ENCODE measurements at regions not wholly inside any gene's neighbourhood (a gene's known extent, or its start where the extent isn't known, plus 50 kb on each side); places are given as distances from the start of the nearest gene placed in this dataset.

DNA sequence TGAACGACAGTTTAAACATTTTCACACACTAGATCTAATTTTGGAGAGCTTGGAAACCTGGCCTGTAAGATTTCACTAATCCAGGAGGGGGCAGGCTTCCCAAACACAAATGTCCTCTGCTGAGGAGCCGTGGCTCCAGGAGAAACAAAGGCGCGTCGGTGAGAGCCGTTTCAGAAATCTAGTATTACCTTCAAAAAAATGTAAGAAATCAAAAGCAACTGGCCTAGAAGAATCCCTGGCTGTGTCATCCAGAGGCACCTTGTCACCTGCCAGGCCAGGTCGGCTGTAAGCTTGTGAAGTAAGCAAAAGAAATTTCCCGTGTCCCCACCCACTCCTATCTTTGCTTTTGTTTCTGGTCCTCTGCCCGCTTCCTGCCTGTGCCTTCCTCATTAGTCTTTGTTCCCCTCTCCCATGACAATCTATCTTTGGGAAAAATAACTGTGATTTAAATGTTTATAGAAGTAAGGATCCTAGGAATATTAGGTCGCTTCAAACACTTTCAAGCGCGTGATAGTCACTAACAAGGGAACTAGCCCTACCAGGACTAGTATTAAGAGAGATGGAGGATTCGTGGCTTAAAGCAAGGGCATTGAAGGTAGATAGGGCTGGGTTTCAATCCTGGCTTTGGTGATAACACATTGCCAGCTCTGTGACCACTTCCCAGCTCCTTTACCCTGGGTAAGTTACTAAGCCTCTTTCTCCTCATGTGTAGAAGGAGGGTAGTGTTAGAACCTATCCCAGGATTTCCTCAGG, 99.5 kb upstream of the STK39 start (continued):
- no peak for TF ChIP-seq ZNF165 (CRISPR knock-in tag; IDR thresholded peaks at IDR 0.05; ENCODE audit: borderline replicate concordance)
- peak; percentile 53; the same call in 1 of the 2 replicates for TF ChIP-seq SOX6 (IDR thresholded peaks at IDR 0.05)
- no peak for TF ChIP-seq NELFE (IDR thresholded peaks at IDR 0.05; ENCODE audit: insufficient read depth, insufficient read length)
- TF ChIP-seq, protein P1, sequence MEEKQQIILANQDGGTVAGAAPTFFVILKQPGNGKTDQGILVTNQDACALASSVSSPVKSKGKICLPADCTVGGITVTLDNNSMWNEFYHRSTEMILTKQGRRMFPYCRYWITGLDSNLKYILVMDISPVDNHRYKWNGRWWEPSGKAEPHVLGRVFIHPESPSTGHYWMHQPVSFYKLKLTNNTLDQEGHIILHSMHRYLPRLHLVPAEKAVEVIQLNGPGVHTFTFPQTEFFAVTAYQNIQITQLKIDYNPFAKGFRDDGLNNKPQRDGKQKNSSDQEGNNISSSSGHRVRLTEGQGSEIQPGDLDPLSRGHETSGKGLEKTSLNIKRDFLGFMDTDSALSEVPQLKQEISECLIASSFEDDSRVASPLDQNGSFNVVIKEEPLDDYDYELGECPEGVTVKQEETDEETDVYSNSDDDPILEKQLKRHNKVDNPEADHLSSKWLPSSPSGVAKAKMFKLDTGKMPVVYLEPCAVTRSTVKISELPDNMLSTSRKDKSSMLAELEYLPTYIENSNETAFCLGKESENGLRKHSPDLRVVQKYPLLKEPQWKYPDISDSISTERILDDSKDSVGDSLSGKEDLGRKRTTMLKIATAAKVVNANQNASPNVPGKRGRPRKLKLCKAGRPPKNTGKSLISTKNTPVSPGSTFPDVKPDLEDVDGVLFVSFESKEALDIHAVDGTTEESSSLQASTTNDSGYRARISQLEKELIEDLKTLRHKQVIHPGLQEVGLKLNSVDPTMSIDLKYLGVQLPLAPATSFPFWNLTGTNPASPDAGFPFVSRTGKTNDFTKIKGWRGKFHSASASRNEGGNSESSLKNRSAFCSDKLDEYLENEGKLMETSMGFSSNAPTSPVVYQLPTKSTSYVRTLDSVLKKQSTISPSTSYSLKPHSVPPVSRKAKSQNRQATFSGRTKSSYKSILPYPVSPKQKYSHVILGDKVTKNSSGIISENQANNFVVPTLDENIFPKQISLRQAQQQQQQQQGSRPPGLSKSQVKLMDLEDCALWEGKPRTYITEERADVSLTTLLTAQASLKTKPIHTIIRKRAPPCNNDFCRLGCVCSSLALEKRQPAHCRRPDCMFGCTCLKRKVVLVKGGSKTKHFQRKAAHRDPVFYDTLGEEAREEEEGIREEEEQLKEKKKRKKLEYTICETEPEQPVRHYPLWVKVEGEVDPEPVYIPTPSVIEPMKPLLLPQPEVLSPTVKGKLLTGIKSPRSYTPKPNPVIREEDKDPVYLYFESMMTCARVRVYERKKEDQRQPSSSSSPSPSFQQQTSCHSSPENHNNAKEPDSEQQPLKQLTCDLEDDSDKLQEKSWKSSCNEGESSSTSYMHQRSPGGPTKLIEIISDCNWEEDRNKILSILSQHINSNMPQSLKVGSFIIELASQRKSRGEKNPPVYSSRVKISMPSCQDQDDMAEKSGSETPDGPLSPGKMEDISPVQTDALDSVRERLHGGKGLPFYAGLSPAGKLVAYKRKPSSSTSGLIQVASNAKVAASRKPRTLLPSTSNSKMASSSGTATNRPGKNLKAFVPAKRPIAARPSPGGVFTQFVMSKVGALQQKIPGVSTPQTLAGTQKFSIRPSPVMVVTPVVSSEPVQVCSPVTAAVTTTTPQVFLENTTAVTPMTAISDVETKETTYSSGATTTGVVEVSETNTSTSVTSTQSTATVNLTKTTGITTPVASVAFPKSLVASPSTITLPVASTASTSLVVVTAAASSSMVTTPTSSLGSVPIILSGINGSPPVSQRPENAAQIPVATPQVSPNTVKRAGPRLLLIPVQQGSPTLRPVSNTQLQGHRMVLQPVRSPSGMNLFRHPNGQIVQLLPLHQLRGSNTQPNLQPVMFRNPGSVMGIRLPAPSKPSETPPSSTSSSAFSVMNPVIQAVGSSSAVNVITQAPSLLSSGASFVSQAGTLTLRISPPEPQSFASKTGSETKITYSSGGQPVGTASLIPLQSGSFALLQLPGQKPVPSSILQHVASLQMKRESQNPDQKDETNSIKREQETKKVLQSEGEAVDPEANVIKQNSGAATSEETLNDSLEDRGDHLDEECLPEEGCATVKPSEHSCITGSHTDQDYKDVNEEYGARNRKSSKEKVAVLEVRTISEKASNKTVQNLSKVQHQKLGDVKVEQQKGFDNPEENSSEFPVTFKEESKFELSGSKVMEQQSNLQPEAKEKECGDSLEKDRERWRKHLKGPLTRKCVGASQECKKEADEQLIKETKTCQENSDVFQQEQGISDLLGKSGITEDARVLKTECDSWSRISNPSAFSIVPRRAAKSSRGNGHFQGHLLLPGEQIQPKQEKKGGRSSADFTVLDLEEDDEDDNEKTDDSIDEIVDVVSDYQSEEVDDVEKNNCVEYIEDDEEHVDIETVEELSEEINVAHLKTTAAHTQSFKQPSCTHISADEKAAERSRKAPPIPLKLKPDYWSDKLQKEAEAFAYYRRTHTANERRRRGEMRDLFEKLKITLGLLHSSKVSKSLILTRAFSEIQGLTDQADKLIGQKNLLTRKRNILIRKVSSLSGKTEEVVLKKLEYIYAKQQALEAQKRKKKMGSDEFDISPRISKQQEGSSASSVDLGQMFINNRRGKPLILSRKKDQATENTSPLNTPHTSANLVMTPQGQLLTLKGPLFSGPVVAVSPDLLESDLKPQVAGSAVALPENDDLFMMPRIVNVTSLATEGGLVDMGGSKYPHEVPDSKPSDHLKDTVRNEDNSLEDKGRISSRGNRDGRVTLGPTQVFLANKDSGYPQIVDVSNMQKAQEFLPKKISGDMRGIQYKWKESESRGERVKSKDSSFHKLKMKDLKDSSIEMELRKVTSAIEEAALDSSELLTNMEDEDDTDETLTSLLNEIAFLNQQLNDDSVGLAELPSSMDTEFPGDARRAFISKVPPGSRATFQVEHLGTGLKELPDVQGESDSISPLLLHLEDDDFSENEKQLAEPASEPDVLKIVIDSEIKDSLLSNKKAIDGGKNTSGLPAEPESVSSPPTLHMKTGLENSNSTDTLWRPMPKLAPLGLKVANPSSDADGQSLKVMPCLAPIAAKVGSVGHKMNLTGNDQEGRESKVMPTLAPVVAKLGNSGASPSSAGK (IDR thresholded peaks at IDR 0.05): no peak
- TF ChIP-seq, protein P2, sequence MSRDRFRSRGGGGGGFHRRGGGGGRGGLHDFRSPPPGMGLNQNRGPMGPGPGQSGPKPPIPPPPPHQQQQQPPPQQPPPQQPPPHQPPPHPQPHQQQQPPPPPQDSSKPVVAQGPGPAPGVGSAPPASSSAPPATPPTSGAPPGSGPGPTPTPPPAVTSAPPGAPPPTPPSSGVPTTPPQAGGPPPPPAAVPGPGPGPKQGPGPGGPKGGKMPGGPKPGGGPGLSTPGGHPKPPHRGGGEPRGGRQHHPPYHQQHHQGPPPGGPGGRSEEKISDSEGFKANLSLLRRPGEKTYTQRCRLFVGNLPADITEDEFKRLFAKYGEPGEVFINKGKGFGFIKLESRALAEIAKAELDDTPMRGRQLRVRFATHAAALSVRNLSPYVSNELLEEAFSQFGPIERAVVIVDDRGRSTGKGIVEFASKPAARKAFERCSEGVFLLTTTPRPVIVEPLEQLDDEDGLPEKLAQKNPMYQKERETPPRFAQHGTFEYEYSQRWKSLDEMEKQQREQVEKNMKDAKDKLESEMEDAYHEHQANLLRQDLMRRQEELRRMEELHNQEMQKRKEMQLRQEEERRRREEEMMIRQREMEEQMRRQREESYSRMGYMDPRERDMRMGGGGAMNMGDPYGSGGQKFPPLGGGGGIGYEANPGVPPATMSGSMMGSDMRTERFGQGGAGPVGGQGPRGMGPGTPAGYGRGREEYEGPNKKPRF (IDR thresholded peaks at IDR 0.05; ENCODE audit: low read depth, low read length): no peak
- TF ChIP-seq, protein P3, sequence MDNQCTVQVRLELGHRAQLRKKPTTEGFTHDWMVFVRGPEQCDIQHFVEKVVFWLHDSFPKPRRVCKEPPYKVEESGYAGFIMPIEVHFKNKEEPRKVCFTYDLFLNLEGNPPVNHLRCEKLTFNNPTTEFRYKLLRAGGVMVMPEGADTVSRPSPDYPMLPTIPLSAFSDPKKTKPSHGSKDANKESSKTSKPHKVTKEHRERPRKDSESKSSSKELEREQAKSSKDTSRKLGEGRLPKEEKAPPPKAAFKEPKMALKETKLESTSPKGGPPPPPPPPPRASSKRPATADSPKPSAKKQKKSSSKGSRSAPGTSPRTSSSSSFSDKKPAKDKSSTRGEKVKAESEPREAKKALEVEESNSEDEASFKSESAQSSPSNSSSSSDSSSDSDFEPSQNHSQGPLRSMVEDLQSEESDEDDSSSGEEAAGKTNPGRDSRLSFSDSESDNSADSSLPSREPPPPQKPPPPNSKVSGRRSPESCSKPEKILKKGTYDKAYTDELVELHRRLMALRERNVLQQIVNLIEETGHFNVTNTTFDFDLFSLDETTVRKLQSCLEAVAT (IDR thresholded peaks at IDR 0.05): no peak
- no peak for TF ChIP-seq MTA2 (IDR thresholded peaks at IDR 0.05; ENCODE audit: low read depth)
- TF ChIP-seq FOSL1 (tag; conservative IDR thresholded peaks at IDR 0.05): no peak
- TF ChIP-seq, protein P4, sequence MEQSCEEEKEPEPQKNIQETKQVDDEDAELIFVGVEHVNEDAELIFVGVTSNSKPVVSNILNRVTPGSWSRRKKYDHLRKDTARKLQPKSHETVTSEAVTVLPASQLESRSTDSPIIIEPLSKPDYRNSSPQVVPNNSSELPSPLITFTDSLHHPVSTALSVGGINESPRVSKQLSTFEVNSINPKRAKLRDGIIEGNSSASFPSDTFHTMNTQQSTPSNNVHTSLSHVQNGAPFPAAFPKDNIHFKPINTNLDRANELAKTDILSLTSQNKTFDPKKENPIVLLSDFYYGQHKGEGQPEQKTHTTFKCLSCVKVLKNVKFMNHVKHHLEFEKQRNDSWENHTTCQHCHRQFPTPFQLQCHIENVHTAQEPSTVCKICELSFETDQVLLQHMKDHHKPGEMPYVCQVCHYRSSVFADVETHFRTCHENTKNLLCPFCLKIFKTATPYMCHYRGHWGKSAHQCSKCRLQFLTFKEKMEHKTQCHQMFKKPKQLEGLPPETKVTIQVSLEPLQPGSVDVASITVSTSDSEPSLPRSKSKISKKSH (CRISPR knock-in tag; IDR thresholded peaks at IDR 0.05): no peak
- TF ChIP-seq ZNF785 (CRISPR knock-in tag; IDR thresholded peaks at IDR 0.05): no peak
- TF ChIP-seq PTRF (tag; IDR thresholded peaks at IDR 0.05): no peak

Measured in K562 (cell line).